ENCODE measurements at regions not wholly inside any gene's neighbourhood (a gene's known extent, or its start where the extent isn't known, plus 50 kb on each side); places are given as distances from the start of the nearest gene placed in this dataset.

DNA sequence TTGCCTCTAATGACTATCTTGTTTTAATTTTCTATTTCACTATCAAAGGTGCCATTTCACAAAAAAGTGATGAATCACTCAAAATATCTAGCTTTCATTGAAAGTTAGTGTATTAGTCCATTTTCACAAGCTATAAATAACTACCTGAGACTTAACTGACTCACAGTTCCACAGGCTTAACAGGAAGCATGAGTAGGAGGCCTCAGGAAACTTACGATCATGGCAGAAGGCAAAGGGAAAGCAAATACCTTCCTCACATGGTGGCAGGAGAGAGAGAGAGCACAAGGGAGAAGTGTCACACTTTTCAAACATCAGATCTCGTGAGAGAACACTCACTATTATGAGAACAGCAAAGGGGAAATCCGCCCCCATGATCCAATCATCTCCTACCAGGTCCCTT lies 1220.4 kb upstream of the ZEB2 start:
- ATAC-seq (peak; percentile 57 to 64), DNase-seq (no peak)

GRCh38 chr2:145739681-145740080 lies 1219.8 kb upstream of the ZEB2 start:
- H3K36me3 Mint-ChIP-seq (ENCODE audit: insufficient read depth) = no peaks in the 10 kb centered on the region
- no peaks in the 10 kb centered on the region for H3K27me3 Mint-ChIP-seq (ENCODE audit: low read depth)
- H3K4me3 Mint-ChIP-seq = no peak overlapping the region
- H3K4me1 Mint-ChIP-seq (ENCODE audit: low read depth) = peaks cover 7% of the 10 kb centered on the region
- H3K9me3 Mint-ChIP-seq = peaks cover 4% of the 10 kb centered on the region
- DNase-seq (no peak), ATAC-seq (no peak)

More for the DNA sequence above, 1220.4 kb upstream of the ZEB2 start:
- Mint-ChIP-seq H3K4me1 (ENCODE audit: low read depth) (peaks cover 10% of the 10 kb centered on the region), H3K27me3 (ENCODE audit: low read depth) (no peaks in the 10 kb centered on the region), H3K9me3 (peaks cover 8% of the 10 kb centered on the region), H3K4me3 (no peak overlapping the region), H3K36me3 (ENCODE audit: insufficient read depth) (no peaks in the 10 kb centered on the region)

DNA sequence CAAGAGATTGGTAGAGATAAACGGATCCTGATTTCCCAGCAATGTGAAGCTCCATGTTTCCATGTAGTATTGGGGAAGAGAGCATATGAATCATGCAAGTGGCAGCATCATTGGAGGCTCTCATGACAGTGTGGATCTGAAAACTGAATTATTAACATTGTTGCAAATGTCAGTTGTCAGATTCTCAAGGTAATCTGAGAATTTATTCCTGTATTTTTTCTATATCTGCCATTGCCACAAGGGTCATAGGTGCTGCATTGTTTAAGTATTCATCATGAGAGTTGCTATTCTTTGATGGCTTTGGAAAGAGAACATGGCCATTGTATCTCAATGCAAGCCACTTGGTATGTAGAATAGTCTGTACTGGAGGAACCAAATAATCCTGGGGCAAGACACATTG lies 1217.0 kb upstream of the ZEB2 start:
- Mint-ChIP-seq H3K4me1 (ENCODE audit: low read depth) (peaks cover 5% of the 10 kb centered on the region), H3K27me3 (ENCODE audit: low read depth) (no peaks in the 10 kb centered on the region), H3K36me3 (ENCODE audit: insufficient read depth) (no peaks in the 10 kb centered on the region), H3K4me3 (no peak overlapping the region), H3K9me3 (no peaks in the 10 kb centered on the region)
- DNase-seq = no peak
- no peak for ATAC-seq

- H3K36me3 Mint-ChIP-seq (ENCODE audit: insufficient read depth) = no peaks in the 10 kb centered on the region
- no peak for DNase-seq
- no peak for ATAC-seq
- no peaks in the 10 kb centered on the region for H3K27me3 Mint-ChIP-seq (ENCODE audit: low read depth)
- H3K4me1 Mint-ChIP-seq (ENCODE audit: low read depth) = no peaks in the 10 kb centered on the region
- no peaks in the 10 kb centered on the region for H3K9me3 Mint-ChIP-seq
- H3K4me3 Mint-ChIP-seq = no peak overlapping the region
Observed at GRCh38 chr2:145731467-145731866, 1211.5 kb upstream of the ZEB2 start.

- no peaks in the 10 kb centered on the region for H3K27me3 Mint-ChIP-seq (ENCODE audit: low read depth)
Observed at GRCh38 chr2:145729993-145730770, 1210.3 kb upstream of the ZEB2 start.

DNA sequence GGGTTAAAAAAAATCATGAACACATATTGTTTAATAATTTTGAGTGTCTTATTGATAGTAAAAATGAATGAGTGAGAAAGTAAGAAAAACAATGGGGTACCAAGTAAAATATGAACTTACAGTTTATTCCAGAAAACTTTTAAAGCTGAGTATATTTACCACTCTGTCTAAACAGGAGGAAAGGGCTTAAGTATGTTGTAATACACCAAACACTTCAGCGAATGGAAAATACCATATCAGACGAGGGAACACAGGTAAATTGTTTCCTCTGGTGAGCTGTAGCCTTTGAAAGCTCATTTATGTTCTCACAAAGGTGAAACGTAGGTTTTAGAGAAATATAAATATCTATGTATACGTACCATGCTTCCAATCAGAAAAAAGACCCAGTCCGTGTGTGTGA lies 1209.6 kb upstream of the ZEB2 start:
- H3K4me3 Mint-ChIP-seq = no peak overlapping the region
- no peaks in the 10 kb centered on the region for H3K36me3 Mint-ChIP-seq (ENCODE audit: insufficient read depth)
- ATAC-seq = no peak
- H3K4me1 Mint-ChIP-seq (ENCODE audit: low read depth) = no peaks in the 10 kb centered on the region
- no peak for DNase-seq
- H3K27me3 Mint-ChIP-seq (ENCODE audit: low read depth) = no peaks in the 10 kb centered on the region
- H3K9me3 Mint-ChIP-seq = peaks cover 4% of the 10 kb centered on the region

More at GRCh38 chr2:145729993-145730770, 1210.3 kb upstream of the ZEB2 start:
- no peaks in the 10 kb centered on the region for H3K4me1 Mint-ChIP-seq (ENCODE audit: low read depth)
- DNase-seq (no peak), ATAC-seq (no peak)
- H3K36me3 Mint-ChIP-seq (ENCODE audit: insufficient read depth) = no peaks in the 10 kb centered on the region
- H3K4me3 Mint-ChIP-seq = no peak overlapping the region
- H3K9me3 Mint-ChIP-seq = peaks cover 4% of the 10 kb centered on the region

DNA sequence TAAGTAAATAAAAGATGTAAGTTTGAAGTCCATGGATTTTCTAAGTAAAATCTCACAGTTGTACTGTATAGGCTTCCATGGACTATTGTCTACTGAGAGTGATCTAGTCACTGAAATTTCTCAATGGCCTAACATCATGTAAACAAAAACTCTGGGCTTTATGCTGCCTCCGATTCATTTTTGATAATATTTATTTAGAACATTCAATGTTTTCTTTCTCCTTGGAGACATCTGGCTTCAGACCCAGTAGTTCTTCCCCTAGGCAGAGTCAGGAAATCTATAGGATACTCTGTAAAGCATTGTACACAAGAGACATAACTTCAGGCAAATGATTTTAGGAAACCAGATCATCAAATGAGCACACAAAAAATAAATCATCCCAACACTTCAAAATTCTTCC lies 1208.6 kb upstream of the ZEB2 start:
- ATAC-seq (no peak), DNase-seq (no peak)
- Mint-ChIP-seq H3K9me3 (peaks cover 4% of the 10 kb centered on the region), H3K36me3 (ENCODE audit: insufficient read depth) (no peaks in the 10 kb centered on the region), H3K27me3 (ENCODE audit: low read depth) (no peaks in the 10 kb centered on the region), H3K4me1 (ENCODE audit: low read depth) (no peaks in the 10 kb centered on the region), H3K4me3 (no peak overlapping the region)

GRCh38 chr2:145725876-145726275 lies 1206.0 kb upstream of the ZEB2 start:
- no peak for ATAC-seq
- no peaks in the 10 kb centered on the region for H3K36me3 Mint-ChIP-seq (ENCODE audit: insufficient read depth)
- no peaks in the 10 kb centered on the region for H3K4me1 Mint-ChIP-seq (ENCODE audit: low read depth)
- H3K9me3 Mint-ChIP-seq = peaks cover 4% of the 10 kb centered on the region
- no peak for DNase-seq
- H3K27me3 Mint-ChIP-seq (ENCODE audit: low read depth) = no peaks in the 10 kb centered on the region
- no peak overlapping the region for H3K4me3 Mint-ChIP-seq

DNA sequence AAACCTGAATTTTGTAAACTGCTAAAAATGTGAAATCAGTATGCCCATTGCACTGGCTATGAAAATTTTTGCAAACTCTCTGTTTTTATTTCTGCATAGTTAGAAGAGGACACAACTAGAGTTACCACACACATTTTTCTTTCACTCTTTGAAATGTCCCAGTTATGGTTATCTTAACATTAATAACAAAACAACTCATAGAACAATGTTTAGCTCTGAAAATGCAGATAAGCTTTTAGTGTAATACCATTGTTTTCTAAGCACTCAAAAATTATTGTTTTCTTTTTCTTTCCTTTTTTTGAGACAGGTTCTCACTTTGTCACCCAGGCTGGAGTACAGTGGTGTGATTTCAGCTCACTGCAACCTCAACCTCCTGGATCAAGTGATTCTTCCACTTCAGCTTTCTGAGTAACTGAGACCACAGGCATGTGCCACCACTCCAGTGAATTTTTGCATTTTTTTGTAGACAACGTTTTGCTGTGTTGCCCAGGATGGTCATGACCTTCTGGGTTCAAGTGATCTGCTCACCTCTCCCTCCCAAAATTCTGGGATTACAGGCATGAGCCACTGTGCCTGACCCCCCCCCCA lies 1204.5 kb upstream of the ZEB2 start:
- H3K36me3 Mint-ChIP-seq (ENCODE audit: insufficient read depth) = no peaks in the 10 kb centered on the region
- ATAC-seq (no peak), DNase-seq (no peak)
- H3K4me3 Mint-ChIP-seq = no peak overlapping the region
- H3K4me1 Mint-ChIP-seq (ENCODE audit: low read depth) = no peaks in the 10 kb centered on the region
- no peaks in the 10 kb centered on the region for H3K27me3 Mint-ChIP-seq (ENCODE audit: low read depth)
- H3K9me3 Mint-ChIP-seq = peaks cover 4% of the 10 kb centered on the region

GRCh38 chr2:145723872-145724271 lies 1204.0 kb upstream of the ZEB2 start:
- Mint-ChIP-seq H3K4me3 (no peak overlapping the region), H3K9me3 (peaks cover 4% of the 10 kb centered on the region), H3K4me1 (ENCODE audit: low read depth) (no peaks in the 10 kb centered on the region), H3K36me3 (ENCODE audit: insufficient read depth) (no peaks in the 10 kb centered on the region), H3K27me3 (ENCODE audit: low read depth) (no peaks in the 10 kb centered on the region)
- DNase-seq (no peak), ATAC-seq (no peak)

GRCh38 chr2:145721681-145722080 lies 1201.8 kb upstream of the ZEB2 start:
- no peaks in the 10 kb centered on the region for H3K4me1 Mint-ChIP-seq (ENCODE audit: low read depth)
- peaks cover 4% of the 10 kb centered on the region for H3K9me3 Mint-ChIP-seq
- no peak overlapping the region for H3K4me3 Mint-ChIP-seq
- no peaks in the 10 kb centered on the region for H3K27me3 Mint-ChIP-seq (ENCODE audit: low read depth)
- no peaks in the 10 kb centered on the region for H3K36me3 Mint-ChIP-seq (ENCODE audit: insufficient read depth)
- ATAC-seq (no peak), DNase-seq (no peak)

DNA sequence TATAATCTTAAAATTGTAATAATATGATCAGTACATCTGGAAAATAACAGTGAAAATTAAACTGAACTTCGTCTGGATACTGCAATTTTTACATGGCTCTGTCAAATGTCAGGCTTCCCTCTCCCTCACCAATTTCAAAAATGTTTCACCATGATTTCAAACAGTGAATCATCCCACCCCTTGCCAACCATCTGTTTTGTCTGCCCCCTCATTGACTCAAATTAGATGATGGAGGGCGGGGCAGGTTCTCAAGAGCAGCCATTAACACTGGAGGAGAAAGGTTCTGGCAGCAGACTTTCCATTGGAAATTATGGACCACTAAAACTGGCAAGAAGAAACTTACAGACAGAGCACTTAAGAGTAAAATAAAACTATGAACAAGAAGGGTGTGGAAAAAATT lies 1195.7 kb upstream of the ZEB2 start:
- Mint-ChIP-seq H3K27me3 (ENCODE audit: low read depth) (no peaks in the 10 kb centered on the region), H3K4me1 (ENCODE audit: low read depth) (no peaks in the 10 kb centered on the region), H3K36me3 (ENCODE audit: insufficient read depth) (no peaks in the 10 kb centered on the region), H3K4me3 (no peak overlapping the region), H3K9me3 (no peaks in the 10 kb centered on the region)
- DNase-seq (no peak), ATAC-seq (no peak)

DNA sequence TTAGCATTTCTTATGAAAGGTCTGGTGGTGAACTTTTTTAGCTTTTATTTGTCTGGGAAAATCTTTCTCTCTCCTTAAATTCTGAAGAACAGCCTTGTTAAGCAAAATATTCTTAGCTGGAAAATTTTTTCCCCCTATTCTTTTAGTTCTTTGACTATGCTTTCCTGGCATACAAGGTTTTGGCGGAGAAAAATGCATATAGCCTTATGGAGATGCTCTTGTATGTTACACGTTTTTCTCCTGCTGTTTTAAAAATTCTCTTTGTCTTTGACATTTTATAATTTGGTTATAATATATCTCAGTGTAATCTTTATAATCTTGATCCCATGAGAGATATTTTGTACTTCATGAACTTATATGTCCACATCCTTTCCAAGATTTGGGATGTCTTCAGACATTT lies 1190.4 kb upstream of the ZEB2 start:
- Mint-ChIP-seq H3K27me3 (ENCODE audit: low read depth) (no peaks in the 10 kb centered on the region), H3K4me1 (ENCODE audit: low read depth) (no peaks in the 10 kb centered on the region), H3K4me3 (no peak overlapping the region), H3K9me3 (peaks cover 16% of the 10 kb centered on the region), H3K36me3 (ENCODE audit: insufficient read depth) (no peaks in the 10 kb centered on the region)
- ATAC-seq (no peak), DNase-seq (no peak)

- ATAC-seq = no peak
- Mint-ChIP-seq H3K9me3 (peaks cover 14% of the 10 kb centered on the region), H3K4me1 (ENCODE audit: low read depth) (no peaks in the 10 kb centered on the region), H3K27me3 (ENCODE audit: low read depth) (no peaks in the 10 kb centered on the region), H3K4me3 (no peak overlapping the region), H3K36me3 (ENCODE audit: insufficient read depth) (no peaks in the 10 kb centered on the region)
- no peak for DNase-seq
Observed at GRCh38 chr2:145702305-145702704, 1182.4 kb upstream of the ZEB2 start.

- no peak overlapping the region for H3K4me3 Mint-ChIP-seq
- DNase-seq (no peak), ATAC-seq (no peak)
- peaks cover 2% of the 10 kb centered on the region for H3K9me3 Mint-ChIP-seq
- H3K27me3 Mint-ChIP-seq (ENCODE audit: low read depth) = no peaks in the 10 kb centered on the region
- no peaks in the 10 kb centered on the region for H3K4me1 Mint-ChIP-seq (ENCODE audit: low read depth)
- H3K36me3 Mint-ChIP-seq (ENCODE audit: insufficient read depth) = no peaks in the 10 kb centered on the region
Observed at GRCh38 chr2:145692971-145693478, 1173.1 kb upstream of the ZEB2 start.
